A549 (cell line): ENCODE measurements at regions not wholly inside any gene's neighbourhood (a gene's known extent, or its start where the extent isn't known, plus 50 kb on each side); places are given as distances from the start of the nearest gene placed in this dataset.

Experiments
- ATAC-seq, 2 experiments: fragments of 200-7000 bp in 1 of 2; fragments of >200 bp in 1 of 2; cut with Nextera tagmentation in 1 of 2; cut with Tn5 transposase in 1 of 2; 3 replicates each; pipeline versions ENCODE4 v1.8.0 to v1.9.1; 2018 to 2020; ENCODE audit warnings: mild to moderate bottlenecking in 1 of 2, moderate library complexity in 1 of 2
- CTCF ChIA-PET: fragments of 300-600 bp; sonication (Branson Sonifier 250); formaldehyde crosslinking; extraction: SDS; loops from one replicate; lab custom pipeline; 2021; ENCODE audit warnings: antibody characterized with exemption, inconsistent platforms; lab: Yijun Ruan, JAX
- POLR2A ChIA-PET: fragments of 350-600 bp; formaldehyde crosslinking; extraction: SDS; loops from one replicate; lab custom pipeline; 2021; ENCODE audit warnings: antibody characterized with exemption, inconsistent platforms; lab: Yijun Ruan, JAX
- DNase-seq, 2 experiments: peaks; one replicate each; pipeline versions ENCODE4 v3.0.0 to v3.0.0-alpha.2; 2011 to 2016; ENCODE audit warnings: low read depth in 1 of 2, low spot score in 1 of 2
- FAIRE-seq: peaks from 2 replicates; lab custom pipeline; 2011; peaks lifted over from hg19 to GRCh38; lab: Jason Lieb, UNC
- H3K27ac ChIP-seq, 2 experiments: fragments of >200 bp; sonication (Bioruptor Twin); formaldehyde crosslinking; 3 replicates each; pipeline ENCODE4 v1.5.1; 2016 to 2017
- H3K4me1 ChIP-seq: fragments of >200 bp; sonication (Bioruptor Twin); formaldehyde crosslinking; 3 replicates; pipeline ENCODE4 v1.6.1; 2016
- H3K4me2 ChIP-seq: fragments of >200 bp; sonication (Bioruptor Twin); formaldehyde crosslinking; 3 replicates; pipeline ENCODE4 v1.6.1; 2016
- H3K4me3 ChIP-seq: fragments of >200 bp; sonication (Bioruptor Twin); formaldehyde crosslinking; 3 replicates; pipeline ENCODE4 v1.5.1; 2016
- H3K9me3 ChIP-seq: fragments of >200 bp; sonication (Bioruptor Twin); formaldehyde crosslinking; 3 replicates; pipeline ENCODE4 v1.6.1; 2016
- CHD2 ChIP-seq: fragments of 150-350 bp; IDR thresholded peaks from 2 replicates; pipeline ENCODE4 v1.6.1; 2014; ENCODE audit warnings: low read length; ENCODE audit not compliant: partially characterized antibody
- ESRRA ChIP-seq: fragments of 150-350 bp; IDR thresholded peaks from 2 replicates; pipeline ENCODE4 v1.6.1; 2014; ENCODE audit warnings: mild to moderate bottlenecking, low read length, borderline replicate concordance
- FOSL2 ChIP-seq, 2 experiments: fragments of 450-650 bp in 1 of 2; fragments of >200 bp in 1 of 2; sonication (Bioruptor Twin) in 1 of 2; formaldehyde crosslinking; IDR thresholded peaks; 2 replicates each; pipeline versions ENCODE4 v1.5.0 to v1.6.1; 2016 to 2020; ENCODE audit warnings: mild to moderate bottlenecking in 1 of 2, moderate library complexity in 1 of 2
- HDAC2 ChIP-seq: fragments of 200-600 bp; sonication (generic); IDR thresholded peaks from 2 replicates; pipeline ENCODE4 v1.6.1; 2016
- HOXA7 ChIP-seq: fragments of 250-450 bp; sonication (Bioruptor Pico); IDR thresholded peaks from 2 replicates; pipeline ENCODE4 v1.5.0; 2020; ENCODE audit warnings: mild to moderate bottlenecking, moderate library complexity
- HOXB13 ChIP-seq: fragments of 250-450 bp; sonication (Bioruptor Pico); IDR thresholded peaks from 2 replicates; pipeline ENCODE4 v1.5.0; 2020; ENCODE audit warnings: low read depth, mild to moderate bottlenecking, moderate library complexity
- HOXB5 ChIP-seq: fragments of 250-450 bp; sonication (Bioruptor Pico); IDR thresholded peaks from 2 replicates; pipeline ENCODE4 v1.5.0; 2020; ENCODE audit warnings: mild to moderate bottlenecking, moderate library complexity
- JUN ChIP-seq, 2 experiments: fragments of >200 bp; sonication (Bioruptor Twin); formaldehyde crosslinking; IDR thresholded peaks; 2 replicates in 1 of 2; 3 replicates in 1 of 2; pipeline ENCODE4 v1.6.1; 2016 to 2017
- MAFK ChIP-seq: fragments of 450-650 bp; IDR thresholded peaks from 2 replicates; pipeline ENCODE4 v1.6.1; 2014; ENCODE audit not compliant: partially characterized antibody
- PHF8 ChIP-seq: fragments of 200-600 bp; sonication (generic); IDR thresholded peaks from 2 replicates; pipeline ENCODE4 v1.6.1; 2016; ENCODE audit warnings: low read depth, mild to moderate bottlenecking, antibody characterized with exemption, moderate library complexity, borderline replicate concordance
- RARB ChIP-seq: fragments of 250-450 bp; sonication (Bioruptor Pico); IDR thresholded peaks from 2 replicates; pipeline ENCODE4 v1.8.0; 2021; ENCODE audit warnings: mild to moderate bottlenecking, moderate library complexity
- ZNF302 ChIP-seq: fragments of 250-450 bp; sonication (Bioruptor Pico); IDR thresholded peaks from 2 replicates; pipeline ENCODE4 v1.9.0; 2021; ENCODE audit warnings: inconsistent platforms, mild to moderate bottlenecking, moderate library complexity
- ZSCAN20 ChIP-seq: fragments of 250-450 bp; sonication (Bioruptor Pico); IDR thresholded peaks from 2 replicates; pipeline ENCODE4 v1.8.0; 2022; ENCODE audit warnings: mild to moderate bottlenecking, moderate library complexity
- WGBS: methylation state at CpG from one replicate; pipeline ENCODE4 v1.1.6; 2017; ENCODE audit errors: missing lambda C conversion rate; 5-methylcytosine and 5-hydroxymethylcytosine counted together
- TF ChIP-seq, protein P1 (sequence below): IDR thresholded peaks from 2 replicates; pipeline ENCODE4 v1.6.1; 2012
- TF ChIP-seq, protein P2 (sequence below): fragments of 200-600 bp; sonication (generic); IDR thresholded peaks from 2 replicates; pipeline ENCODE4 v1.6.1; 2016; ENCODE audit warnings: antibody characterized with exemption, mild to moderate bottlenecking, moderate library complexity

DNA sequence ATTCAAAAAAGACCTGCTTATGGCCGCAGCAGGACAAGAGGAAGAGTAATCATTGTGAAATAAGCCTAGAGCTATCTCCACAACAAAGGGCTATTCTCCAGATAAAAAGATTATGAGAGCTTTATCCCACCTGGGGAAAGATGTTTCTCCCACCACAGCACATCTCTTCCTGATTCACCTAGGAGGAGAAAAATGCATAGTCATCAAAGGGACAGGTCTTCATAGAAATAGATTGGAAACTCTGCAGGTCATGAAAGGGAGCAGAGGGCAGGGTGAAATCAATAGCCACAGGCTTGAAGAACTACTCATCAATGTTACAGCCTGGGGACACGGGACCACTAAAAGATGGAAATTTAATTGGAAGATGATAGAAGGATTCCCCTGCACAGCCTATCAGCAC, 453.8 kb upstream of the TMEM132C start:
- CTCF ChIA-PET, result no interaction called here
- WGBS, result 2% methylated on average over 2 of the region's 2 CpGs

DNA sequence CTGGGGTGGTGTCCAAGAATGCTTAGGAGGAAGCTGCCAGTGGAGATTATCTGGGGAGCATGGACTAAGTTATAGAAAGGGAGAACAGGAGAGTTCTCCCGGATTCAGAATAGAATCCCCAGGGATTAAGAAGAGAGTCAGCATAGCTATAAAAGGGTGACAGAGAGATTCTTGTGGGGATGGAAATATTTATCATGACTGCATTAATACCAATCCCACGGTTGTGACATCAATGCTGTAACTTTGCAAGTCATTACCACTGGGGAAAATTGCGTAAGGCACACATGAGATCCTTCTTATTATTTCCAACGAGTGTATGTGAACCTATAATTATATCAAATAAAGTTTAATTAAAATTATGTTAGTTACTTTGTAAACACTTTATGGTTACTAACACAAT, 447.9 kb upstream of the TMEM132C start:
- Histone ChIP-seq H3K4me1 (no peaks in the 10 kb centered on the region), H3K9me3 (no peaks in the 10 kb centered on the region), H3K4me3 (no peak overlapping the region), H3K4me2 (no peak overlapping the region), H3K27ac (no peak overlapping the region)
- ChIA-PET POLR2A (no interaction called here), CTCF (no interaction called here)
- DNase-seq (no peak), ATAC-seq (no peak), FAIRE-seq (no peak)
- no peak for TF ChIP-seq PHF8
- TF ChIP-seq ZSCAN20 (CRISPR knock-in tag), result no peak
- no peak for TF ChIP-seq CHD2
- TF ChIP-seq HOXA7 (CRISPR knock-in tag), result no peak
- TF ChIP-seq HOXB13 (CRISPR knock-in tag), result no peak
- TF ChIP-seq ZNF302 (CRISPR knock-in tag), result no peak
- TF ChIP-seq RARB (CRISPR knock-in tag), result no peak
- no peak for TF ChIP-seq ESRRA
- no peak for TF ChIP-seq JUN (IDR thresholded peaks at IDR 0.05)
- TF ChIP-seq, protein P1, sequence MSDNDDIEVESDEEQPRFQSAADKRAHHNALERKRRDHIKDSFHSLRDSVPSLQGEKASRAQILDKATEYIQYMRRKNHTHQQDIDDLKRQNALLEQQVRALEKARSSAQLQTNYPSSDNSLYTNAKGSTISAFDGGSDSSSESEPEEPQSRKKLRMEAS, result no peak
- TF ChIP-seq, protein P2, sequence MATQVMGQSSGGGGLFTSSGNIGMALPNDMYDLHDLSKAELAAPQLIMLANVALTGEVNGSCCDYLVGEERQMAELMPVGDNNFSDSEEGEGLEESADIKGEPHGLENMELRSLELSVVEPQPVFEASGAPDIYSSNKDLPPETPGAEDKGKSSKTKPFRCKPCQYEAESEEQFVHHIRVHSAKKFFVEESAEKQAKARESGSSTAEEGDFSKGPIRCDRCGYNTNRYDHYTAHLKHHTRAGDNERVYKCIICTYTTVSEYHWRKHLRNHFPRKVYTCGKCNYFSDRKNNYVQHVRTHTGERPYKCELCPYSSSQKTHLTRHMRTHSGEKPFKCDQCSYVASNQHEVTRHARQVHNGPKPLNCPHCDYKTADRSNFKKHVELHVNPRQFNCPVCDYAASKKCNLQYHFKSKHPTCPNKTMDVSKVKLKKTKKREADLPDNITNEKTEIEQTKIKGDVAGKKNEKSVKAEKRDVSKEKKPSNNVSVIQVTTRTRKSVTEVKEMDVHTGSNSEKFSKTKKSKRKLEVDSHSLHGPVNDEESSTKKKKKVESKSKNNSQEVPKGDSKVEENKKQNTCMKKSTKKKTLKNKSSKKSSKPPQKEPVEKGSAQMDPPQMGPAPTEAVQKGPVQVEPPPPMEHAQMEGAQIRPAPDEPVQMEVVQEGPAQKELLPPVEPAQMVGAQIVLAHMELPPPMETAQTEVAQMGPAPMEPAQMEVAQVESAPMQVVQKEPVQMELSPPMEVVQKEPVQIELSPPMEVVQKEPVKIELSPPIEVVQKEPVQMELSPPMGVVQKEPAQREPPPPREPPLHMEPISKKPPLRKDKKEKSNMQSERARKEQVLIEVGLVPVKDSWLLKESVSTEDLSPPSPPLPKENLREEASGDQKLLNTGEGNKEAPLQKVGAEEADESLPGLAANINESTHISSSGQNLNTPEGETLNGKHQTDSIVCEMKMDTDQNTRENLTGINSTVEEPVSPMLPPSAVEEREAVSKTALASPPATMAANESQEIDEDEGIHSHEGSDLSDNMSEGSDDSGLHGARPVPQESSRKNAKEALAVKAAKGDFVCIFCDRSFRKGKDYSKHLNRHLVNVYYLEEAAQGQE, result no peak
- no peak for TF ChIP-seq FOSL2 (IDR thresholded peaks at IDR 0.05)
- no peak for TF ChIP-seq FOSL2 (CRISPR knock-in tag; IDR thresholded peaks at IDR 0.05)
- WGBS, result 21% methylated on average over 4 of the region's 4 CpGs

More for the DNA sequence above, 453.8 kb upstream of the TMEM132C start:
- Histone ChIP-seq H3K4me2 (no peak overlapping the region), H3K27ac (no peak overlapping the region), H3K9me3 (no peaks in the 10 kb centered on the region; the same call in 2 of the 3 replicates), H3K4me1 (no peaks in the 10 kb centered on the region), H3K4me3 (no peak overlapping the region)
- TF ChIP-seq, protein P2, result no peak
- peak; percentile 51 for TF ChIP-seq MAFK
- no peak for DNase-seq
- FAIRE-seq, result no peak
- POLR2A ChIA-PET, result no interaction called here
- ATAC-seq, result no peak

DNA sequence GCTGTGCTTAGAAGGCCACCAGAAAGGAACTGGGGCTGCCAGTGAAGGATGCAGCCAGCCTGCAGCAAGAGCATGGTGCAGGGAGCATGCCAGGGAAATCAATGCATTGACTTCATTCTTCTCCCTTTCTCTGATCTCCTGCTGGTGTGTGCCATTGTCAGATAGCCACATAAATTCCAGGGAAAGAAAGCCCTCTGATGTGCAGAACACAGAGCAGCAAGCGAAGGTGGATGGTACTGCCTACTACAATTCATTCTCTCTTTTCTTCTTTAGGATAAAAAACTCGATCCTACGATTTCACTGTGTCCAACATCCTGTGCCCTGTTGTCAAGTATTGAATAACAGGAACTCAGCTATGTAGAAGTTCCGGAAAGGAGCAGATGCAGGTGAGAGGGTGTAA, 446.7 kb upstream of the TMEM132C start:
- H3K4me2 ChIP-seq, result no peak overlapping the region

More for the DNA sequence above, 446.7 kb upstream of the TMEM132C start:
- no peak for DNase-seq
- no peaks in the 10 kb centered on the region for H3K9me3 ChIP-seq
- no peak for TF ChIP-seq HOXB5 (CRISPR knock-in tag)
- TF ChIP-seq HDAC2, result no peak
- TF ChIP-seq, all 56 proteins: peak for 0
- CTCF ChIA-PET, result no interaction called here
- ATAC-seq, result no peak
- no peak overlapping the region for H3K27ac ChIP-seq
- POLR2A ChIA-PET, result no interaction called here
- WGBS, result 6% methylated on average over 4 of the region's 4 CpGs
- no peak for FAIRE-seq
- no peaks in the 10 kb centered on the region for H3K4me1 ChIP-seq
- no peak overlapping the region for H3K4me3 ChIP-seq
